PFSK-1 (cell line): ENCODE measurements at regions not wholly inside any gene's neighbourhood (a gene's known extent, or its start where the extent isn't known, plus 50 kb on each side); places are given as distances from the start of the nearest gene placed in this dataset.

ENCODE experiments used
- POLR2AphosphoS5 ChIP-seq: IDR thresholded peaks from 2 replicates; pipeline ENCODE4 v1.6.1; 2012; ENCODE audit warnings: low read depth, mild to moderate bottlenecking, control low read depth, low read length, moderate library complexity
- REST ChIP-seq, 2 experiments: IDR thresholded peaks; 2 replicates each; pipeline versions ENCODE4 v1.6.1 to v1.8.0; 2011 to 2012; ENCODE audit warnings: low read depth in 2 of 2, low read length in 2 of 2, control low read depth in 1 of 2, inconsistent platforms in 1 of 2, mild to moderate bottlenecking in 1 of 2, moderate library complexity in 1 of 2; ENCODE audit not compliant: insufficient read depth in 1 of 2
- SIN3A ChIP-seq: IDR thresholded peaks from 2 replicates; pipeline ENCODE4 v1.6.1; 2012; ENCODE audit warnings: mild to moderate bottlenecking, low read length, moderate library complexity, borderline replicate concordance; ENCODE audit not compliant: insufficient read depth
- TAF1 ChIP-seq: IDR thresholded peaks from 2 replicates; pipeline ENCODE4 v1.6.1; 2012; ENCODE audit warnings: low read length, control low read depth, borderline replicate concordance; ENCODE audit not compliant: insufficient read depth

DNA sequence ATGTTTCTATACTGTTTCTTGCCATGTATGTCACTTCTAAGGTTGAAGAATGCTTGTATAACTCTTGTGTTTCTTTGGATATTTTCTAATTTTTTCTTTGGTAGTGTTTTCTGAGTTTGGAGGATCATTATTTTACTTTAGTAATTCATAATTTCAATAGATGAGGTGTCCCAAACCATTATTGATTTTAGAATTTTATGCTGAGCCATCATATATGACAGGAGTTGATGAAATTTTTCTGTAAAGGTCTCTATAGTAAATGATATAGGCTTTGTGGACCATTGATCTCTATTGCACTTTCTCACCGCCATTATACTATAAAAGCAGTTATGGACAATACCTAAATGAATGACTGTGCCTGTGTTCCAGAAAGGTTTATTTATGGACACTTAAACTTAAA lies 183.3 kb upstream of the PPP1R3A start:
- TF ChIP-seq REST (IDR thresholded peaks at IDR 0.05; ENCODE audit: insufficient read depth in 1 of 2, low read depth in 2 of 2, low read length in 2 of 2) (no peak), POLR2AphosphoS5 (no peak), TAF1 (no peak), SIN3A (no peak)
